Colon (tissue), 2 donors: ENCODE measurements at regions not wholly inside any gene's neighbourhood (a gene's known extent, or its start where the extent isn't known, plus 50 kb on each side); places are given as distances from the start of the nearest gene placed in this dataset.

Experiments
- FAIRE-seq: peaks from 2 replicates; lab custom pipeline; 2012; peaks lifted over from hg19 to GRCh38; lab: Jason Lieb, UNC
- donor health status: control.
- donor health status: control.

GRCh38 chr13:105231579-105231978, 1303.9 kb downstream of the EFNB2 start:
- no peak for FAIRE-seq

DNA sequence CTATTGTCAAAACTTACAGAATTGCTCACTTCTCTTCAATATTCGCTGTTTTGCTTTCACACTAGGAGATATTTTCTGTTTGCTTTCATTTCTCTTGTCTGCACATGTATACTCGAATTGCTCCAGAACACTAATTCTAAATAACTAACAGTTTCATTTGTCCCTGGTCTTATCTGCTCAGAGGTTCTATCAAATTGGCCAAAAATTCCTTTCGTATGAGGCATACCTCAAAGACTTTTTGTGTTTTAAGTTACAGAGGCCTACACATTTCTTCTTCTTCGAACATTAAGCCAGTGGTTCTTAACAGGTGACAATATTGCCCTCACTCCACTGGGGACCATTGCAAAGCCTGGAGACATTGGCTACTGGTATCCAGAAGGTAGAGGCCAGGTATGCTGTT, 1314.6 kb downstream of the EFNB2 start:
- FAIRE-seq: no peak

GRCh38 chr13:105220063-105220462, 1315.4 kb downstream of the EFNB2 start:
- FAIRE-seq: no peak

- no peak for FAIRE-seq
Measured at GRCh38 chr13:105219651-105220050, 1315.8 kb downstream of the EFNB2 start.

GRCh38 chr13:105213512-105213911, 1322.0 kb downstream of the EFNB2 start:
- no peak for FAIRE-seq

DNA sequence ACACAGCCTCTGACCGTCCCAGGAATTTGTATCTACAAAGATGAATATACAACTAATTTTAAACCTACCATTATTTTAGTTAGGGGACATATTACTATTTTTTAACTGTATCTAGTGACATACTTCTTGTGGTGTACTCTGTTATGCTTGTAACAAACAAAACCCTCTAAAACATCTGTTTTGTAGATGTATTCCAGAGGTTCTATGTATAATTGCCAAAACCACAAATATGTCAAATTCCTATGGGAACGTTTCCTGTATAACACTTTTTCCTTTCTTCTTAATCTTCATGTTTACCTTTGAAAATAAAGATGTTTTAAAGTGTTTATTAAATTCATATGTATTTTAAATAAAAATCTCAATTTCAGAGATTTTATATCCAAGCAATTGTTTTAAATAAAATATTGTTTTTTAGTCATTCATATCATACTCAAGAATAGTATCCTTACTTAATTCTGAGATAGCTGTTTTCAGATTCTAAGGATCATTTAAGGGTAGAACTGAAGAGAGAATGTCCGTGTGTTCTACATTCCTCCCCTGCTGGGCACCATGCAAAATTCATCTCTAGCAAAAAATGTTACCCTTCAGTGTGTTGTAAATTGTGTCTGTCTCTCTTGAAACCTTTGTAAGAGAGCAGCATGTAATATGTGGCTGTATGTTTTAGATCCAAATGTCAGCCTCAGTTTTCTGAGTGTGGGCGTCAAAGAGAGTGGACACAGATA, 1327.7 kb downstream of the EFNB2 start:
- FAIRE-seq: no peak

DNA sequence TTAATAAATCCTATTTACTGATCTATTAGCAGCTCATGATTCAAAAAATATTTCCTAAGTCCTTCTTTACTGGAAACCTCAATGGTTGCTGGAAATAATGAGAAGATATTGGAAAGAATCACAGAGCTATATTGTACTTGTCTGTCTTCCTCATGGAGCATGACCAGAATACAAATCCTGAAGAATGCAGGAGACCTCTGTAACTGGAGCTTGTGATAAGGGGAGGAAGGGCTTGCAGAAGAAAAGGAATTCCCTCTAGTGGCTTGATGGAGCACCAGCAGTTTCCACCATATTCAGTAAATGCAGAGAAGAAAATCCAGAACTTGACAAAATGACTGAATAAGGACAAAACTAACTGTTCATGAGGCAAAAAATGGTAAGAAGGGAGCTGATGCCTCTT, 1333.1 kb downstream of the EFNB2 start:
- no peak for FAIRE-seq

DNA sequence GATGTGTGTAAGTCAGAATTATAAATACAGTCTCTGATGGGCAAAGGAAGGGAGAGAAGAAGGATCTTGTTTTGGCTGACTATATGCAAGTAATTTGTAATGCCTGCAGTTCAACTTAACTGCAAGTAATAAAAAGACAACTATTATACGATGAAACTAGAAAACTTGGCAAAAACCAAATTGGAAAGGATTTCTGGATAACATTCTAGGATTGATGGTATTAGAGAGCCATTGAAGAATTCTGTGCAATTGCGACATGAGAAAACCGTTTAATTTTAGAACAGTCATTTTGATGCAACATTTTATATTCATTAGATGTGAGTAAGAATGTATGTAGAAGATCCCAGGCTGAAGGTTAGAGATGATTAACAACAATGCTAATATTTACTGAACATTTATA, 1334.1 kb downstream of the EFNB2 start:
- FAIRE-seq: no peak

GRCh38 chr13:105200181-105200580, 1335.3 kb downstream of the EFNB2 start:
- no peak for FAIRE-seq

- FAIRE-seq: no peak
Measured at GRCh38 chr13:105196052-105196451, 1339.4 kb downstream of the EFNB2 start.

- no peak for FAIRE-seq
Measured at GRCh38 chr13:105193026-105193425, 1342.4 kb downstream of the EFNB2 start.

DNA sequence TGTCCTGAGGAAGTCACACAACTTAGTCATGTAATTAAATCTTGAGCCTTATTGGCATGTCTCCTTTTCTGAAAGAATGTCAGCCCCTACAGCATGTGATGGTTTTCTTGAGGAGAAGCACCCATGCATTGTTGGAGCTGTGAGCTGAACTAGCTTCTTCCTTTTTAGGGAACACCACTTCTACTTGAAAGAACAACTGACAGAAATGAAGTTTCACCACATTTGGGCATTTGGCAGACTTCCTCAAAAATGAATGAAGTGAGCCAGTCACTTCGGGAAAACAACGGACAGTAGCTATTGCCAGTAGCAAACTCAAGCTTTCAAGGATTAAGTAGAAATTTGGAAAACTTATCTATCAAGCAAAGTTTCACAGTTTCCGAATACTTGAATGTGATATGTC, 1351.3 kb downstream of the EFNB2 start:
- FAIRE-seq: no peak

GRCh38 chr13:105177265-105177900, 1358.1 kb downstream of the EFNB2 start:
- FAIRE-seq: no peak

DNA sequence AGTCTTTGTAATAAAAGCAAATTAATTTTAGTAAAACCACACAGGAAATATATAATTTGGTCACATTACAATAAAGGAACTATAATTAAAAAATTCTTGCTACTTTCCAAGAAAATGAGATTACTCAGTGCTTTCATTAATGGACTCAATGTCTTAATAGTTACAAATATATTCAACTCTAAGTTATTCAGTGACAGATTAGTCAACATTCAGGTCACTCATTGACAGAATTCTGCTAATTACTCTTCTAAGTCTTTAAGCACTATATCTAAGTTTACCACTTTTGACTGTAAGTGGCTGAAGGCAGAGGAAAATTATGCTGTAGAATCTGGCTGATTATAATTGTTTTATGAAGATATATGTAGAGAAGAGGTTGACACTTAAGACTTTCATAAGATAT, 1365.0 kb downstream of the EFNB2 start:
- no peak for FAIRE-seq

DNA sequence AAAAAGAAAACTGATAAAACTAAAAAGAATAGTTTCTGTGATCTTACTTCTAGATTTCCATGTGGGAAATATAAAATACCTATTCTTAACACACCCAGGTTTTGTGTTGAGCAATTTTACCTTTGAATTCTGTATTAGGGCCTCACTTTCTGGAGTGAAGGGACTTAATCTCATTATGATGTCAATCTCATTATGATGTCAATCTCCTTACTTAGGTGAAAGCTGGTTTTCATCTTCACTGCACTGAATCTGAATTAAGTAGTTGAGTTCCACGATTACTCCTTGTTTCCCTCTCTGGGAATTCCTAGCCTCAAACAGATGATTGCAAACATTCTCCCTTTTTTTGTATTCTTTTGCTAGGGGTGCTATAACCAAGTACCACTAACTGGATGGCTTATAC, 1367.2 kb downstream of the EFNB2 start:
- no peak for FAIRE-seq

DNA sequence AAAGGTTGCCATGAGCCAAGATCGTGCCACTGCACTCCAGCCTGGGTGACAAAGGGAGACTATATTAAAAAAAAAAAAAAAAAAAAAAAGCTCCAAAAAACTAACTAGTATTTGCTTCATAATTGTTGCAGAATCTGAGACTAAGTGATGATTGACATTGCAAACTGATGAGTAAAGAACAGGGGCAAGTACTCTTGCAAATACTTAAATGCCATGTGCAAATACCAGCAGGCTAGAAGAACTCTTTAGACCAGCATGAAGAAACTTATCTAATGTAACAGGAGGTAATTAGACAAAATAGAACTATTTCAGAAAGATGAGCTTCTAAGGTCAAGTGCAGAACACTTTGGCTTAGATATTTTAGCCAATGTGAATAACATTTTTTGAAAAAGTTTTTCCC, 1368.1 kb downstream of the EFNB2 start:
- FAIRE-seq: no peak

GRCh38 chr13:105165449-105166125, 1369.9 kb downstream of the EFNB2 start:
- FAIRE-seq: no peak

GRCh38 chr13:105159841-105160240, 1375.6 kb downstream of the EFNB2 start:
- no peak for FAIRE-seq

GRCh38 chr13:105153611-105154010, 1381.9 kb downstream of the EFNB2 start:
- FAIRE-seq: no peak

DNA sequence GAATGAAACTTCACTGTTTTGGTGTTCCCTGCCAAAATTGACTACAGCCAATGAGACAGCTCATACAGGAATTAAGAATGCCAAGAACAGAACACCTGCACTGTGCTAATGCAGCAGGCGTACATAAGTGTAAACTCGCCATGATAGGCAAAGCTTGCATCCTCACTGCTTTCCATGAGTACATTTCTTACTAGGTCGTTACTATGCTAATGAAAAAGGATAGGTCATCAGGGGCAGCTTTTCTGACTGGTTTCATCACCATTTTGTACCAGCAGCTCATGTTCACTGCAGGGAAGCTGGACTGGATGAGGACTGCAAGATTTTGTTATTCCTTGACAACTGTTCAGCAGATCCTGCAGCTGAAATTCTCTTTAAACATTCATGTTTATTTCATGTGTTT, 1383.8 kb downstream of the EFNB2 start:
- no peak for FAIRE-seq

DNA sequence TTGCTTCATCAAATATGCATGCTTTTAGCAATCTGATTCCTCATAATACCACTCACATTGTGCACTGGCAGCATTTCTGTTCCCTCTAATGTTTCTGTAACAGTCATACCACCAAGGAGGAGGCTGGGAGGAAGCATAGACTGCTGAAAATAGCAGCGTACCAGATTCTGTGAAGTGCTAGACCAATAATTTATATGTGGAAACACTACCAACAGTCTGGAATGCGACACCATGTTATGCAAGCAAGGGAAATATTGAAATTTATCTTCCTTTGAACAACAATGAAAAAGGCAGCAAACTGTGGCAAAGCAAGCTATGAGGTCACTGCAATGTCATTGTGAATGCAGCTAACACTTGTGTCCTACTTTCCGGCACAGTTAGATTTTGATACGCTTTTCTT, 1388.0 kb downstream of the EFNB2 start:
- no peak for FAIRE-seq

- FAIRE-seq: no peak
Measured at GRCh38 chr13:105144936-105145335, 1390.5 kb downstream of the EFNB2 start.

DNA sequence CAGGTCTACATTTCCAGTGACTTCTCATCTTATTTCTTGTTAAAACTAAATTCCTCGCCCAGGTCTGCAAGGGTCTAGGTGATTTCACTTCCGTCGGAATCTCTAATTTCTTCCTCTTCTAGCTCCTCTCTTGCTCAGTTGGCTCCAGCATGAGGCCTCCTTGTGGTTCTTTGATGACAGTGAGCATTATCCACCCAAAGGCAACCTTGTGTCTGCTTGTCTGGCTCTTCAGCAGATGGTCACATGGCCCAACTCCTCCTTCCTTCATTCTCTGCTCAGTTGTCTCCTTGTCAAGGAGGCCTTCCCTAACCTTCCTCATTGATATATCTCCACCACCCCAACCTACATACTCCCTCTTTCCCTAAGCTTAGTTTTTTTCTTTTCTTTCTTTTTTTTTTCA, 1391.4 kb downstream of the EFNB2 start:
- no peak for FAIRE-seq

- no peak for FAIRE-seq
Measured at GRCh38 chr13:105142556-105142955, 1392.9 kb downstream of the EFNB2 start.
